ENCODE measurements at regions not wholly inside any gene's neighbourhood (a gene's known extent, or its start where the extent isn't known, plus 50 kb on each side); places are given as distances from the start of the nearest gene placed in this dataset.

DNA sequence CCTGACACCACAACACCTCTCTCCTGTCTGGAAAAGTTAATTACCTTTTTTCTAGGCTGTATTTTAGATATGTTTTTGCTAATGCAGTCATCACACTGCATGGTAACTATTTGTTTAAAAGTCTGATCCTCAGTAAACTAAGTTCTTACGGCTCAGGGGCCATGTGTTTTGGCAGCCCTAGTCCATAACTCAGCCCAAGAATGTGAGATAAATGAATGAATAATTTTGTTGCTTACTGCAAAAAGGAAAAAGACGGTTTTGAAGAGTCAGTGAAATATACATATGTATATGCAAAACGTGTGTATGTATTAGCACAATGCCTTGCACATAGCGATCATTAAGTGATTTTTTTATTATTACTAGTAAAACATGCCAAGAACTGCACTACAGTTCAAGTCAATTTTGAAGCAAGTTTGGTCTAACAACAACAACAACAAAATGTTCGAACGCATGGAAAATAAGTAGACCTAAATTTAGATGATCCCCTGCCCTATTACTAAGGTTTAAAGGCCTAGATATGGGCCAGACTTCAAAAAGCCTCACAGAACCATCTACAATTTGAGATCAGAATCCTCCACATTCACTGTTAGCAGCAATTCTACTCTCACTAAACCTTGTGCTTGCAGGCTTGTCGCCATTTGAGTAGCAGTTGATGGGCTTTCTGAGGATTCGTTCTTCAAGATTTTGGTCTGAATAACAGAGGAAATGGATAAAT is 140.0 kb downstream of the NDUFA12 start:
- TF ChIP-seq, protein P1, sequence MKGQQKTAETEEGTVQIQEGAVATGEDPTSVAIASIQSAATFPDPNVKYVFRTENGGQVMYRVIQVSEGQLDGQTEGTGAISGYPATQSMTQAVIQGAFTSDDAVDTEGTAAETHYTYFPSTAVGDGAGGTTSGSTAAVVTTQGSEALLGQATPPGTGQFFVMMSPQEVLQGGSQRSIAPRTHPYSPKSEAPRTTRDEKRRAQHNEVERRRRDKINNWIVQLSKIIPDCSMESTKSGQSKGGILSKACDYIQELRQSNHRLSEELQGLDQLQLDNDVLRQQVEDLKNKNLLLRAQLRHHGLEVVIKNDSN (IDR thresholded peaks at IDR 0.05) = no peak
- TF ChIP-seq TEAD4 (IDR thresholded peaks at IDR 0.05) = no peak

Data from Ishikawa (cell line).